GM19395 (cell line): ENCODE measurements at regions not wholly inside any gene's neighbourhood (a gene's known extent, or its start where the extent isn't known, plus 50 kb on each side); places are given as distances from the start of the nearest gene placed in this dataset.
"Not testable (repeated sequence)": the region's sequence is repeated elsewhere in the genome, so short reads cannot be mapped to it uniquely, and the experiment has no call there.

Experiments
- ATAC-seq: cut with Tn5 transposase; IDR thresholded peaks from one replicate; pipeline ENCODE4 v1.9.1; 2021; ENCODE audit warnings: mild to moderate bottlenecking, moderate library complexity; ENCODE audit not compliant: unreplicated experiment

DNA sequence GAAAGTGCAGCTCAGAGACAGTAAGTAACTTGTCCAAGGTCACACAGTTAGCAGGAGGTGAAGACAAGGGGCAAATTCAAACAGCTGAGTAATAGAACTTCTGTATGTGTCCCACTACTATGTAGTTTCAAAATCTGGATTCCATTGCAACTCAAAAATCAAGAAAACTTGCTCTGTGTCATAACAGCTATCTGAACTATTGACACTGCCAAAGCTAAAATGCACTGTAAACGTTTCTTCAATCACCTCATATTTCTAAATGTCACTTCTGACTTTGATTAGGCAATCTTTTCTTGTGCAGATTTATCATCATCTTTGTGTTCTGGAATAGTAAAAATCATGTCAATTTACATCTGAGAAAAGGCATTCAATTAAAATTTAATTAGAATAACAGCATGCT, 957.6 kb downstream of the MRPL39 start:
- no peak for ATAC-seq

DNA sequence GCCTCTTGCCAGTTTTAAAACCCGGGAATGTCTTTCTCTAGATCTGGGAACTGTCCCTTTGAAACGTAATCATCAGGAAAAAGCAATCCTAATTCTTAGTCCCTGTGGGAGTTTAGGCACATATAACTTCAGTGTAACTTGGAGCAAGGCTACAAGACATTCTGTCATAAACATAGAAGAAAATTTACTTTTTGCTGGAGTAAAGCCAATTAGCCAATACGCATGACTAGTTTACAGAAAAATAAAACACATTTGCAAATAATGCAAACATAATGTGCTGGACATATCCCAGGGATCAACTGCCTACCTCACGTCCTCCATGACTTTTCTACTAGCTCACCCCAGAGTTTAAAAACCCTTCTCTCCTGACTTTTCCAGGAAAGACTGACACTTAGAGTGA, 970.6 kb downstream of the MRPL39 start:
- ATAC-seq: no peak

DNA sequence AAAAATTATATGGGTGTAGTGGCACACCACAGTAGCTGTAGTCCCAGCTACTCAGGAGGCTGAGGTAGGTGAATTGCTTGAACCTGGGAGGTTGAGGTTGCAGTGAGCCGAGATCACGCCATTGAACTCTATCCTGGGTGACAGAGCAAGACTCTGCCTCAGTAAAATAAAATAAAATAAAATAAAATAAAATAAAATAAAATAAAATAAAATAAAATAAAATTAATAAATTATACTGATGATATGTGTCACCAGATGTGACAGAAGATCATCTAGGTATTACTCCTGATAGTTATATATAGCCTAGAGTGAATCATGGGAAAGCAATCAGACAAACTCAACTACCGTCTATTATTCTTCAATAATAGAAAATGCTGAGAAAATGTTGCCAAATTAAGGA, 972.5 kb downstream of the MRPL39 start:
- ATAC-seq: no peak

GRCh38 chr21:24628536-24628935, 978.7 kb downstream of the MRPL39 start:
- no peak for ATAC-seq

DNA sequence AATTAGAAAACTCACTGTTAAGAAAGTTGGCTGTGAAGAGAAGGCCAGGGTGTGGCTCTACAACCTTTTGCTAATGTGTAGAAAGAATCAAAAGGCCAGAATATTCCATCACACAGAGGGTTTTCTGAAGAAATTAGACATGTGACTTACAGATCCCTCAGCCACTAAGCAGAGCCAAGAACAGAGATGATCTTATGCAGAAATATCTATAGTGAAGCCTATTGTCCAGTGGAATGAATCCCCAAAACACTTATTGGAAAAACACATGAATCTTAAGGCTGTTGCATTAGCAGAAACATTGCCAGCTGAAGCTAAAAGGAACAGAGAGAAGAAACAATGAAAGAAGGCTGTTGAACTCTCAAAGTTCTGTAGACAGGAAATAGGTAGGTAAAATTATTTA, 979.2 kb downstream of the MRPL39 start:
- ATAC-seq: no peak

DNA sequence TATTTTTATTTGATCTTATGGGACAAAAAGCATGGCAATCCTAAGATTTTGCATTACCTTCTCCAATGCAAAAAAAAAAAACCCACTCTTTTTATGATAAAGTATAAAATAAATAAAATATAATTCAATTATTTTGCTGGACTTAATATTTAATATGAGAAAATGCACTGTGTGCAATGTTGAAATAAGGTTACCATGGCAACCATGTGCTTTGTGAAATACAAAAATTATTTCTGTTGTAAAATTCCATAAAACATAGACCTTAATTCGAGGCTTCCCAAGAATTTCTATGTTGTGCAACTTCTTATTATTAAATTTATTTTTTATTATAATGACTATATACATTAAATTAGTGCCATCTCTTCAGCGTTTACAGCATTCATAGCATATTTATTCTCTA, 989.5 kb downstream of the MRPL39 start:
- ATAC-seq: no peak

DNA sequence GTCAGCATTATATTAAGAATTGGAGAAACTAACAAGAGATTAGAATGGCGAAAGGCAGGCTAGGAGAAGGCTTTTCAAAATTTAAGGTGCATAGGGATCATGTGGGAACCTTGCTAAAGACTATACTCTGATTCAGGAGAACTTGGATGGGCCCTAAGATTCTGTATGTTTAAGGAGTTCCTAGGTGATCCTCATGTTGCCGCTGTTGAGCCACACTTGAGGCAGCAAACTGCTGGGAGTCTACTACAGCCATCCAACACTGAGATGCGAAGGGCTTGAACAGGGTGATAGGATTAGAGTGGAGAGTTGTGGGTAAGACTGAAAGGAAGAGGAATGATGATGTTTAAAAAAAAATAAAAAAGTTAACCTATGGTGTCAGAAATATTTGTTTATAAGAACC, 1013.2 kb downstream of the MRPL39 start:
- no peak for ATAC-seq

- ATAC-seq: no peak
Measured at GRCh38 chr21:24590261-24590660, 1017.0 kb downstream of the MRPL39 start.

DNA sequence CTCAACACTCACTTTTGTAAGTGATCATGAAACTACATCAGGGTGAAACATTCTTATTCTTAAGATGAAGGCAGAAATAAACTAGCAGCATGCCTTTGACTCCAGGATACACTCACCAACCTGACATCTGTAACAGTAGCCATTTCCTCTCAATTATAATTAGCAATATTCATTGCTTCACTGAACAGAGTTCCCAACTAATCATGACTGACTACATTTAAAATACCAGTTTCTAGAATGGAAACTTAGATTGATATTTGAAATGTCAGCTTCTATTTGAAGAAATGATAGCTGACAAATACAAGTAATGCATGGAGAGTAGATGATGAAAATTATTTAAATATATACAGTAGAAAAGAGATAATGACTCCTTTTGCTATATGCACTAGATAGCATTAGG, 1023.8 kb downstream of the MRPL39 start:
- no peak for ATAC-seq

DNA sequence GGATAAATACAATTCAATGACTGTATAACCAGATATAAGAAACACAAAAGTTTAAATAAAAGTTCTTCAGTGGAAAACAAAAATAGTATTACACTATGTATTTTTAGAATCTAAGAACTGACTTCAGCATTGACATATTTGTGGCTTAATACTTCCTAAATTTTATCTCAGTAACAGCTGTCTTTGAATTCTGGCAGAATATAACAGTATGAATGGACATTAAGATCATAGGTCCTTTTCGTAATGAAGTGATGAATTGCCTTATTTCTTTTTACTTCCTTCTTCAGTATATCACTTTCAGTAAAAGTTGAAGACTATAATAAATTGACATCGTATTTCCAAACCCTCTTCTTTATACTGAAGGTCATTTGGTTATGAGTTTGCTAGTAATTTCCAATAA, 1030.0 kb downstream of the MRPL39 start:
- no peak for ATAC-seq

GRCh38 chr21:24561291-24561690, 1046.0 kb downstream of the MRPL39 start:
- no peak for ATAC-seq

DNA sequence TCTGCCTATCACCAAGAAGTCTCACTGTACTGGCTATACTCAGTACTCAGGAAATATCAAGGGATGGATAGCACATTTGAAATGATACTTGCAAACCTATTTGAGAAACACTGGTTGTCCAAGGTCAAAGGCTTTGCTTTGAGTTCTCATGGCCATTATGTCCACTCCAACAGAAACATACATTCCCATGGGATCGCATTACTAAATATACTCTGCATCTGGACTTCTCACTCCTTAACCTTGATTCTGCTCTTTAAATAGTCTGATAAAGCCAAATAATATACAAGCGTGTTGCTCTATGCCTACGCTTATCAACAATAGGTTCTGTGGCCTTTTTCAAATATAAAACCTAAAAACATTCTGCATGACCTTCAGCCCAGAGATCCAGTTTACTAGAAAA, 1054.8 kb downstream of the MRPL39 start:
- no peak for ATAC-seq

DNA sequence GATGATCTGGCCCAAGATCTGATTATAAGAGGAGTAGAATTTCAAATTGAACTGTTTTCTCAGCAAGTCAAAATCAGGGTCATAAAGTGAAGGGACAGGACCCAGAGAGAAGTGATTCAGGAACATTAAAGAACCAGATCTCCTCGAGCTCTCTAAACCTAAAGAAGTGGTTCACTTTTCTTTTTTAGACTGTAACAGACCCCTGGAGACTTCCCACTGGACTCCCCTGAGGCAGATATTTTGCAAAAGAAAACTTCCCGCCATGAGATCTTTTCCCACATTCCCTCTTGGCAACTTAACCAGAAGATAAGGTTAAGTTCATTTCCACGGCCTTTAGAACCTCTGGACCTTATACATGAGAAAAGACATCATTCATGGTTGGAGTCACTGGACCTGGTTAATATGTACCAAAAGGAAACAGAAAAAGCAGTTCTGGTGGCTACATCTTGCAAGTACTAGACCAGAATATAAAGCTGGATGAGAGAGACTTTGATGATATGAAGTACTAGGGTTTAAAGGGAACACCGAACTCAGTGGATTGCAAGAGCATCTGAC, 1061.4 kb downstream of the MRPL39 start:
- ATAC-seq: no peak

GRCh38 chr21:24514081-24514733, 1093.1 kb downstream of the MRPL39 start:
- no peak for ATAC-seq

- no peak for ATAC-seq
Measured at GRCh38 chr21:24509131-24509530, 1098.2 kb downstream of the MRPL39 start.

DNA sequence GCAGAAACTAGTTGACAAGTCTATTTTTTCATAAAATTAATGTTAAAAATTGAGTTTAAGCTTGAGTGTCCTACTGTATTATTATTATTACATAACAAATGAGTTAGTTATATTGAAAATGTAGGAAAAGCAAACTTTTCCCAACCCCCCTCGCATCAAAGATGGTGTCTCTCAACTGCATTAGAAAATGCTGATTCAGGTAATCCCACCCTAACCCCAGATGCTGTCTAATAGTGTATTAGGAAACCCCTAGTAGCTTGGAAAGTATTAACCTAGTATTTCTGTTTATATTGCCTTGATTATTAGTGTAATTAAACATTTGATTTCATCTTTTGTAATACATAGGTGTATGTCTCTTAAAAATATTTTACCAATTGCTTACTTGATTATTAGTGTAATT, 1120.3 kb downstream of the MRPL39 start:
- ATAC-seq: no peak

GRCh38 chr21:24483361-24483760, 1123.9 kb downstream of the MRPL39 start:
- ATAC-seq: not testable (repeated sequence)

DNA sequence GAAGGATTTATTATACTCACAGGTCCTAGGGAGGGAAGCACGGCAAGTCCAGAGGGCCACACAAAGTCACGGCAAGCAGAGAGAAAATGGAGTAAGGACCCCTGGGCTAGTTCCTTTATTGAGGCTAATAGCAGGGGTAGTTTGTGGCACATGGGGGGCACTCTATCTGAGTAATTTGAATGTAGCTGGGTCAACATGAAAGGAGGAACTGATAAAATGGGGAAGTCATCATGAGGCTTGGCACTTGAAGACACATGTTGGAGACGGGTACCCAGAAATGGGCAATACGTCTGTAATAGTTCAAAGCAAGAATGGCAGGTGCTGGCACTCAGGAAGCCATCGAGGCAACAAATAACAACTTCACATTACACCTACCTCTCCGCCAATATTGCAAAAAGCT, 1136.4 kb downstream of the MRPL39 start:
- no peak for ATAC-seq

GRCh38 chr21:24456358-24456757, 1150.9 kb downstream of the MRPL39 start:
- no peak for ATAC-seq

- no peak for ATAC-seq
Measured at GRCh38 chr21:24450119-24450518, 1157.2 kb downstream of the MRPL39 start.

- ATAC-seq: no peak
Measured at GRCh38 chr21:24445517-24445916, 1161.8 kb downstream of the MRPL39 start.

DNA sequence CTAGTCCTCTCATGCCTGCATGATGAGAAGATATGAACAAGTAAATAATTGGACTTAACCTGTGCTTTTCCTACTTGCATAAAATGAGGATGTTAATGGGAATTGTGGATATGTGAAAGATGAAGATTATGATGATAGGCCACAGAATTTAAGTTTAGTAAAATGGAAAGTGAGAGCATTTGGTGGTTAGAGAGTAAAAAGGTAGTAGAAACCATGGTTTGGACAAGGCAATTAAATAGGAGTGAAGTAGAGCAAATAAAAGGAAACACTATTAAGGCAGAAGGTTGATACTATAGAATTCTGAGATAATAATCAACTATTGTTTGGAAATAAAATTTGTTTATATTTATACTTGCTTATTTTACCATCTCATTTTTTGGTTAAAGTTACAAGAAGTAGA, 1162.5 kb downstream of the MRPL39 start:
- ATAC-seq: no peak

DNA sequence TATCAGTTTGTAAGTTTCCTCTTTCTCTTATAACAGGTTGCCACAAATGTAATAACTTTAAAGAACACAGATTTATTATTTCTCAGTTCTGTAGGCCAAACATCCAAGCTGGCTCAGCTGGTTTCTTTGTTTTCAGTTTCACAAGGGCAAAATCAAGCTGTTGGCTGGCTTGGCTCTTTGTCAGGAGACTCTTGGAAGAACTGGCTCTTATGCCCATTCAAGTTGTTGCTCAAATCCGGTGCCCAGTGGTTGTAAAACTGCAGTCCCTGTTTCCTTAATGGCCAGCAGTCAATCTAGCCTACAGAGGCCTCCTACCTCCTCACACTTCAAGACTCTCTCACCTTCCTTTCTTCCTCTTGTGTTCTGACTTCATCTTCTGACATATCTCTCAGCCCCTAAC, 1171.0 kb downstream of the MRPL39 start:
- no peak for ATAC-seq
